ENCODE measurements at regions not wholly inside any gene's neighbourhood (a gene's known extent, or its start where the extent isn't known, plus 50 kb on each side); places are given as distances from the start of the nearest gene placed in this dataset.
A peak's percentile ranks its signal among the peaks of the same experiment; 100 is the strongest.
"Not testable (repeated sequence)": the region's sequence is repeated elsewhere in the genome, so short reads cannot be mapped to it uniquely, and the experiment has no call there.

DNA sequence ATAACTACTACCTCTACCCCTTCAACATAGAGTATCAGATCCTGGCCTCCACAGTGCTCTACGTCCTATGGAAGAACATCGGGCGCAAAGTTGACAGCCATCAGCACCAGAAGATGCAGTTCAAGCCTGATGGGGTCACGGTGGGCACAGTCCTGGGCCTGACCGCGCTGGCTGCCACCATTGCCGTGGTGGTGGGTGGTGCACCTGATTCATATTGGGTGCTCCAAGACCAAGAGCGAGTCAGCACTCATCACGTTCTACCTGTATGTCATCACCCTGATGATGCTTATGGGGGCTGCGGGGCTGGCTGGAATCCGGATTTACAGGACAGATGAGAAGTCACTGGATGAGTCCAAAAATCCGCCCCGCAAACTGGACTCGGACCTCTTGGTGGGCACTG lies 846.4 kb downstream of the RPIA start:
- DNase-seq: not testable (repeated sequence)

DNA sequence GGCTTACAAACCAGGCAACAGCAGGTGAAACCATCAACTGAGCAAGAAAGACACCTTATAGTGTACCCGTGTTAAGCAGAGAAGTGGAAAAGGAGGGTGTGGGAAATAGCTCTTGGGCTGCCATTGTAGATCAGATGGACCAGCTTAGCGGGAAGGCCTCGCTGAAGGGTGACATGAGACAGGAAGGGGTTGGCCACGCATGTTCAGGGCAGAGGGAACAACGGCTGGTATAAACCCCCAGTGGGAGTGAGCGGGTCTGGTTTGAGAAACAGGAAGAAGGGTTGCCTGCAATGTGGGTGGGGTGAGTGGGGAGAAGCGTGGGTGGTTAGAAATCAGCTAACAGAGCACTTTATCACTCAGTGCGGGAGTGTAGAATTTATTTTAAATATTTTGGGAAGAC lies 852.6 kb downstream of the RPIA start:
- DNase-seq: not testable (repeated sequence)

DNA sequence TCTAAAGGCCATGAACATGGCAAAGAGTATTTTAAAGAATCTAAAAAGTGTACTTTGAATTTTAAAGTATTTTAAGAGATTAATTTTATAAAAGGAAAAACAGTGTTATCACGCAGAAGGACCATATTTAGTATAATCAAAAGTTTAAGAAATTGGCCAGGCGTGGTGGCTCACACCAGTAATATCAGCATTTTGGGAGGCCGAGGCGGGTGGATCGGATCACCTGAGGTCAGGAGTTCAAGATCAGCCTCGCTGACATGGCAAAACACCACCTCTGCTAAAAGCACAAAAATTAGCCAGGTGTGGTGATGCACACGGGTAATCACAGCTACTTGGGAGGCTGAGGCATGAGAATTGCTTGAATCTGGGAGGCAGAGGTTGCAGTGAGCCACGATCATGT lies 887.7 kb downstream of the RPIA start:
- not testable (repeated sequence) for DNase-seq

DNA sequence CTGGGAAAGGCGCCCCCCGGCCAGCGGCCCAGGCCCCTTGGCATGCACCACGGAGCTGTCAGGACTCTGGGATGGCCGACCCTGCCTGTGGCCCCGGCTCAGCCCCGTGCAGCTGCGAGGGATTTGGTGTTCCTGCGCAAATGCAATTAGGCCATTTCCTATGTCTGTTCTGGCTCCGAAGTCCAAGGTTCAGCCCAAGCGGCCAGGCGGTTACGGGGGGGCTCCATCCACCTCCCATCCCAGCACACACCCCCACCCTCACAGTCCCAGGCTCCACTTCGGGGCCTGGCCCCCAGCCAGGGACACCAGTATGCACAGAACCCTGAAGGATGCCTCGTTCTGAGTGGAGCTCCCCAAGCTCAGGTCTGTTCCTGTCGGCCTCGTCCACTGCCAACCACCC lies 891.3 kb downstream of the RPIA start:
- peak; percentile 75 for DNase-seq

DNA sequence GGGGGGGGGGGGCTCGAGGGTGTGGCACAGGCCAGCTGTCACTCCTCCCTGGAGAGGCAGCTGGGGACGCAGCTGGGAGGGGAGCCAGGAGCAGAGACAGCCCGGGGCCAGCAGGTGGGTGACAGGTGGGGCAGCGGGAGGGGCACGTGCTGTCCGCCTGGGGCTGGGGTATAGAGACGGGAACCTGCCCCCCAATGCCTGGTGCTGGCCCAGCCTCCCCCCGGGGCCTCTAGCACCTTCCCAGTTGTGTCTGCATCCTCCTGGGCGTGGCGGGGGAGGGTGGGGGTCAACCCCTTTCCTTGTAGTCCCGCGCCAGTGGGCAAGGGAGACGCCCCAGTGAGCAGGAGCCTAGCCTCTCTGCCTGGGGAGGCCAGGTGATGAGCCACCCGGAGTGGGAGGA lies 892.6 kb downstream of the RPIA start:
- DNase-seq: peak; percentile 47

DNA sequence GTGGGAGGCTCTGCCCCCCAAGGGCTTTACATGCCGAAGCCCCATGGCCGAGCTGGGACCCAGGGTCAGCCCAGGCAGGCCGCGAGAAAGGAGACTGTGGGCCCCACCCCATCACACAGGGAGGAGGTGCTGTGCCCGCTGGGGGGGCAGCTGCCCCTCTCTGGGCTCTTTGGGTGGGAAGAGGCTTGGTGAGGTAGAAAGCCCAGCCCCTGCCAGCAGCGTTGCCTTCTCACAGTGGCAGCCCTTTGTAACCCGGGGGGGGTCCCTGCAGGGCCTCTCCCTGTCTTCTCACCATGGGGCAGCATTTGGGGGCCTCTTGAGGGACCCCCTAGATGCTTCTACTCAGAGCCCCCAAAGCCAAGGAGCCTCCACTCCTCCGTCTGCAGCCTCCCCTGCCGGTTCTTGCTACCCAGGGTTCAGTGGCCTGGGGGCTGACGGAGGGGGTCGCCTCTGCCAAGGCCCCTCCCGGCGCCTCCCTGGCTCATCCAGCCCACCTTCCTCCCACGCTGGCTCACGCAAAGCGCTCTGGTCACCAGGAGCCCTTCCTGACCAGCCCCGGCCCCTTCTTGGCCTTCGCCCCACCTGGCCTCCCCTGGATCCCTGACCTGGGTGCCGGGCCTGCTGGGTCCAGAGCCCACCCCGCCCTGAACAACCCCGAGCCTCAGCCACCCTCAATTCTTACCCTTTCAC lies 893.5 kb downstream of the RPIA start:
- peak; percentile 20 for DNase-seq

DNA sequence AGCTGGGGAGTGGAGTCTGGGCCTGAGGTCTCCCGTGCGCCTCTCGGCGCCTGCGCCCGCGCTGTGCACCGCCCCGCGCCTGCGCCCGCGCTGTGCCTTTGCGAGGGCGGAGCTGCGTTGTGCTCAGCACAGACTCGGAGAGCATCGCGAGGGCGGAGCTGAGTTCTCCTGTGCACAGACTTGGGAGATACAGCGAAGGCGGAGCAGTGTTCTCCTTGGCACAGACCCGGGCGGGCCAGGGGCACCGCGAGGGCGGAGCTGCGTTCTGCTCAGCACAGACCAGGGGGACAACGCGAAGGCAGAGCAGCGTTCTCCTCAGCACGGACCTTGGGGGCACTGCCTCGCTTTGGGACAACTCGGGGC lies 894.1 kb downstream of the RPIA start:
- peak; percentile 84 for DNase-seq

DNA sequence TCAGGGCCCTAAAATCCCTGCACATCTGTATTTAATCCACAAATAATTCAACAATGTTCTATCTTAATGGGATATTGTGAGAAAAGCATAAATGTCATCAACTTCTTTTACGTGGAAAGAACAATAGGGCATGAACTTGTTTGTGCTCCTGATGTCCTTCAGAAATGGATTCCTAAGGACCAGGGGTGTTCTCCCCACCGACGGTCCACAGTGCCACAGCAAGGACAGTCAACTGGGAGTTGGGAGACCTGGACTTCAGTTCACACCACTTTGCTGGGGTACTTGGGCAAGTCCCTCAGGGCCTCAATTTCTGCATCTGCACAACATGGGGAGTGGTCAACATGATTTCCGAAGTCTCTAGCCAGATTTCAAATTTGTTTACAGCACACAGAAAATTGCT lies 908.4 kb downstream of the RPIA start:
- DNase-seq: not testable (repeated sequence)

DNA sequence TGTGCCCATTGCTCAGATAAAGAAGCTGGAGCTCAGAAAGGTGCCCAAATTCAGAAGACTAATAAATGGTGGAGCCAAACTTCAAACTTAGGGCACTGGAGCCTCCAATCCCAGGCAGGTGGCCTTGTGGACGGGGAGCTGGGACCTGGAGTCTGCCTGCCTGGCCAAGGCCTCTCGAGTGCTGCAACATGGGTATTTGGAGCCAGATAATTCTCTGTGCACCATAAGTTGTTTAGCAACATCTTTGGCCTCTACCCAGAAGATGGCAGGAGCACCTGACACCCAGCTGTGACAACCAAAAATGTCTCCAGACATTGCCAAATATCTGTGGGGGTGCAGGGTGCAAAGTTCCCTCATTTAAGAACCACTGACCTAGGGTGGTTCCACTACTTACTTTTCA lies 915.0 kb downstream of the RPIA start:
- not testable (repeated sequence) for DNase-seq

DNA sequence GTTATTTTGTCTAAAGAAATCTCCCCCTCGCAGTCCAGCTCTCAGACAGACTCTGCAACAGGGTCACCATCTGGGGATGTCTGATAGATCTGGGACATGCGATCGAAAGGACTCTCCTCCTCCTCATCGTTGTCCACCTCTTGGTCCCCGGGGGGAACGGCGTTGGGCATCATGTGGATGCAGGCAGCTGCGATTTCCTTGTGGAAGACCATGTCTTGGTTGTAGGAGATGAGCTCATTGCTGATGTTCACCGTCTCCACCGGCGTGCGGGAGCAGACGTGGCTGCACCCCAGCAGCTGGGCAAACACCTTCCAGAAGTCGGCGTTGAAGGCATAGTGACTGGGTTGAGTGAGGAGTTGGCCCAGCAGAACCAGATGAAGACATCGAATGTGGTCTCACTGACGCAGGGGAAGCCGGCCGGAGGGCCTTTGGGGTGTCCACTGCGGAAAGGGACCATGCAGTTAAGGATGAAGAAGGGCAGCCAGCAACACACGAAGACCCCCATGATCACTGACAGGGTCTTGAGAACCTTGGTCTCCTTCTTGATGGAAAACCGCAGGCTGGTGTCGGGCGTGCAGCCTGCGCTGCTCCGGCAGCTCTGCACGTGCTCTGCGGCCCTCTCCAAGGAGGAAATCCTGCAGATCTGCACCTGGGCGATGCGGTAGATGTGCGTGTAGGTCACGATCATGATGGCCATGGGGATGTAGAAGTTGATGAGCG lies 918.9 kb downstream of the RPIA start:
- DNase-seq: not testable (repeated sequence)

DNA sequence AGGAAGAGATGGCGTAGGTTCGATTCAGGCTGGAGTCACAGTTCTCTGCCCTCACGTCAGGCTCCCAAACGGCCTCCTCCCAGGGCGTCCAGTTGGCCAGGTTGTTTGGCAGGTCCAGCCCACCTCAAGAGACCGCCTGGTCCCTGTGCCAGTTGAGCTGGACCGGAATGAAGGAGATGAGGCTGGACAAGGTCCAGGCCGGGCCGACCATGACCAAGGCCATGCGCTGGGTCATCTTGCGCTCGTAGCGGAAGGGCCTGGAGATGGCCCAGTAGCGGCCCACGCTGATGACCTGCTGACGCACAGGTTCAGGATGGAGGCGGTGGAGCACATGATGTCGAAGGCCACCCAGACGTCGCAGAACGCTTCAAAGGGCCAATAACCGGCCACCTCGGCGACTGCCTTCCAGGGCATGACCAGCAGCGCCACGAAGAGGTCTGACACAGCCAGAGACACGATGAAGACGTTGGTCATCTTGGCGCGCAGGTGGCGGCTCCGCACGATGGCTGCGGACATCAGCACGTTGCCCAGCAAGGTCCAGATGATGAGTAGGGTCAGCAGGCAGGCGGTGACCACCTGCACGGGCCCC lies 919.5 kb downstream of the RPIA start:
- DNase-seq: not testable (repeated sequence)

DNA sequence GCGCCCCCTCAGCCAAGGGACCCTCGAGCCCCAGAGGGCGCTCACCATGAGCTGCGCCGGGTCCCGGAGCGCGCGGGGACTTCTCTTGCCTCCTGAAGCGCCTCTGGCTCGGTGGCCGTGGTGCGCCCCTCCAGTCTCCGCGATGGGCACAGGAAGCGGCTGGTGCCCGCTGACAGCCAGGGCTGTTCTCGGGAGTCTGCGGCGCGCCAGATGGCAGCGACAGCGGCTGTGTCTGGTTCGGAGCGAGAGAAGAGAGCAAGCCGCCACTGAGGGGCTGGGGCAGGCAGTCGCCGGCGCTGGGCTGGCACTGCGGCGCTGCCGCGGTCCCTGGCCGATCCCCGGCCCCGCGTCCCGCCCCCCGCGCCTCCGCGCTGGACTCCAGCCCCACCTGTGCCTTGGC lies 920.2 kb downstream of the RPIA start:
- not testable (repeated sequence) for DNase-seq

DNA sequence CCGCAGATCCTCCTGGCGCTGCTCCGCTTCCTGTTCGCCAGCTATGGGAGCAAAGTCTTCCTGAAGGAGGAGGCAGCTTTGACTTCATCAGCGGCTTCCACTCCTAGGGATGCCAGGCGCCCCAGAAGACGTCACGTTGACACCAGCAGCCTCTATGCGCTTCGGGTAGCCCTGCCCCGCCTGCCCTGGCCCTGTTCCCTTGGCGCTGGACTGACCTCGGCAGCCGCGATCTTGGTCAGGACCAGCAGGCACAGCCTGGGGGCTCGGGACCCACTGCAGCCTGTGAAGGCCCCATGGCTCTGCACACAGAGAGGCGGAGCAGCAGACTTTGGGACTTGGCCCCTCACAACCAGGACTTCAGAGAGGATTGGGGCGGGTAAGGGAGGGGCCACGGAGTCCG lies 957.8 kb downstream of the RPIA start:
- not testable (repeated sequence) for DNase-seq

DNA sequence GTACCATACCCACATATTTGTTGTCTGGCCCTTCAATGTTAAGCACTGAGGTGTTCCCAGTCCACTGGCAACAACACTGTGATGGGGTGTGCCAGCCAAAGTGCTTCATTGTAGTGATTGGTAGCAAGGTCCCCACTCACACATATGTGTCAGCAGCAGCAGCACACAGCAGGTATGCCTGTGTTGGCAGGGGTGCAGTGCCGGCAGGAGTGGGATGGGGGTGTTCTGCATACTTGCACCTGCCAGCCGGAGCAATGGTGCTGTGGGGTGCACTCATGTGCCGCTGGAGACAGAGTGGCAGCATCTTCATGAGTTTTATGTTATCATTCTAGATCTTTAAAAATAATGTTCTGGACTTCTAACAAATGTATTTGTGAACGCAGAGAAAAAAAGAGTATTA lies 987.8 kb downstream of the RPIA start:
- DNase-seq: not testable (repeated sequence)

Data from right hindlimb (tissue), 1 donor.